ENCODE measurements at regions not wholly inside any gene's neighbourhood (a gene's known extent, or its start where the extent isn't known, plus 50 kb on each side); places are given as distances from the start of the nearest gene placed in this dataset.

DNA sequence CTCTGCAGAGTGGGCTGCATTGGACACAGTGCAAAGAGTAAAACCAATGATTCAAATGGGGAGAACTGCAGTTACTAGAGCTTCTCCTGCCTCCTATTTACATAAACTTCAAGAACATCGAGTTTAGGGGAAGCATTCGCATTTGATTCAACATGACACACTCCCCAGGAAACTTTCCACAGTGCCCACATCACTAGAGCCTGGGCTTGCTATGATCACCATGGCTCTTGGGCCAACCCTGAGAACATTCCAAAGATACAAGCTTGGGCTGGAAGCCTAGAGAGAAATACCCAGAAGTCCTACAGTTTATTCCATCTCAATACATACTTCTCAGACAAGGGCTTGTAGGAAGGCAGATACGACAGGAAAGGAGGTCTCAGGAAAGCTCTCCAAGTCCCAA, 337.9 kb downstream of the CD83 start:
- DNase-seq (ENCODE audit: low spot score) = no peak
- in situ Hi-C loops (cut with MboI; ENCODE audit: low pct_unique_long_range_greater_than_20kb, low sequenced_read_pairs, unreplicated experiment) = no loop called here
- TF ChIP-seq, protein P1, sequence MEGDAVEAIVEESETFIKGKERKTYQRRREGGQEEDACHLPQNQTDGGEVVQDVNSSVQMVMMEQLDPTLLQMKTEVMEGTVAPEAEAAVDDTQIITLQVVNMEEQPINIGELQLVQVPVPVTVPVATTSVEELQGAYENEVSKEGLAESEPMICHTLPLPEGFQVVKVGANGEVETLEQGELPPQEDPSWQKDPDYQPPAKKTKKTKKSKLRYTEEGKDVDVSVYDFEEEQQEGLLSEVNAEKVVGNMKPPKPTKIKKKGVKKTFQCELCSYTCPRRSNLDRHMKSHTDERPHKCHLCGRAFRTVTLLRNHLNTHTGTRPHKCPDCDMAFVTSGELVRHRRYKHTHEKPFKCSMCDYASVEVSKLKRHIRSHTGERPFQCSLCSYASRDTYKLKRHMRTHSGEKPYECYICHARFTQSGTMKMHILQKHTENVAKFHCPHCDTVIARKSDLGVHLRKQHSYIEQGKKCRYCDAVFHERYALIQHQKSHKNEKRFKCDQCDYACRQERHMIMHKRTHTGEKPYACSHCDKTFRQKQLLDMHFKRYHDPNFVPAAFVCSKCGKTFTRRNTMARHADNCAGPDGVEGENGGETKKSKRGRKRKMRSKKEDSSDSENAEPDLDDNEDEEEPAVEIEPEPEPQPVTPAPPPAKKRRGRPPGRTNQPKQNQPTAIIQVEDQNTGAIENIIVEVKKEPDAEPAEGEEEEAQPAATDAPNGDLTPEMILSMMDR (IDR thresholded peaks at IDR 0.05; ENCODE audit: extremely low read depth, insufficient read depth, missing control alignments) = no peak

DNA sequence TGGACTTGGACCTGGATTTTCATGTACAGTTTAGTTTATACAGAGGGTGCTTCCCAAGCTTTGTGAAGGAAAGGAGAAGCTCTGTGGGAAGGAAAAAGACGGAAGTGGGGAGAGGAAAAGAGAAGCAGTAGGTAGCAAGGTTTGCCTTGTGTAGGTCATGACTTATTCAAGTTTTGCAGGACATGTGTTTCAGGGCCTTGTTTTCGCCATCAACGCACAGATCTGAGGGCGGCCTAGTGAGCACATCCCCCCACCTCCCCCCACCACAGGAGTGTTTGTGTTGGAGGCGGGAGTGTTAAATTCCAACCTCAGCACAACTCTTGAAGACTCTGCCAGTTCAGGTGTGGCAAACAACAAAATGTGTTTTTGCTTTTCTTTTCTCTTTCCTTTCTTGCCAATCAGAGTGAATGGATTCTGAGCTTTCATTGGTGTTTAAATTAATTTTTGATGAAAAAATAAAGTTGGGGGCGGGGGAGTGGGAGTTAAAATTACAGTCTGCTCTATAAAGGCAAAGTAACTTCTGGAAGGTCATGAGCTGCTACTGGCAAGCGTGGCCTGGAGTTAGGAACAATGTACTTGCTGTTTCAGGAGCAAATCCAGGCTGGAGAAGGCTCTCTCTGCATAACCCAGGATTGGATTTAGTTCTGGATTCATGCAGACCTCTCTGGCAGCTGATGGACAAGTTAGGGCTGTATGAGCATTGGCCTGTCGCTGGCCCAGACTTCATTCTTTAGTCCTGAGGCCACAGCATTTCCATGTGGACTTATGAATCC, 338.5 kb downstream of the CD83 start:
- in situ Hi-C loops (cut with MboI; ENCODE audit: low pct_unique_long_range_greater_than_20kb, low sequenced_read_pairs, unreplicated experiment) = no loop called here
- TF ChIP-seq, protein P1 (IDR thresholded peaks at IDR 0.05; ENCODE audit: extremely low read depth, insufficient read depth, missing control alignments) = no peak
- no peak for DNase-seq (ENCODE audit: low spot score)

DNA sequence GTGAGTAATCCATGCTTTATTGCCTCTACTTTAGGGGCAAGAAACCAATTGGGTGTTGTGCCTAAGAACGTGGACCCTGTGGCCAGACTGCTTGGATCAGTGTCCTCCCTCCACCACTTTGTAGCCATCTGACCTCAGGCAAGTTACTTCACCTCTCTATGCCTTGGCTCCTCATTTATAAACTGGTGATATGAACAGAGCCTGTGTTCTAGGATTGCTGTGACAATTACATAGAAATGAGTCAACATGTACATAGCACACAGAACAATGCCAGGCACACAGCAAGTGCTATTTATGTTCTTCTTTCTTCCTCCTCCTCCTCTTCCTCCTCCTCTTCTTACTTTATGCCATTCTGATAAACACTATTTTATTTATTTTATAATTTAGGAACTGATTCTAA, 339.4 kb downstream of the CD83 start:
- DNase-seq (ENCODE audit: low spot score) = no peak
- in situ Hi-C loops (cut with MboI; ENCODE audit: low pct_unique_long_range_greater_than_20kb, low sequenced_read_pairs, unreplicated experiment) = no loop called here
- TF ChIP-seq, protein P1 (IDR thresholded peaks at IDR 0.05; ENCODE audit: extremely low read depth, insufficient read depth, missing control alignments) = no peak

DNA sequence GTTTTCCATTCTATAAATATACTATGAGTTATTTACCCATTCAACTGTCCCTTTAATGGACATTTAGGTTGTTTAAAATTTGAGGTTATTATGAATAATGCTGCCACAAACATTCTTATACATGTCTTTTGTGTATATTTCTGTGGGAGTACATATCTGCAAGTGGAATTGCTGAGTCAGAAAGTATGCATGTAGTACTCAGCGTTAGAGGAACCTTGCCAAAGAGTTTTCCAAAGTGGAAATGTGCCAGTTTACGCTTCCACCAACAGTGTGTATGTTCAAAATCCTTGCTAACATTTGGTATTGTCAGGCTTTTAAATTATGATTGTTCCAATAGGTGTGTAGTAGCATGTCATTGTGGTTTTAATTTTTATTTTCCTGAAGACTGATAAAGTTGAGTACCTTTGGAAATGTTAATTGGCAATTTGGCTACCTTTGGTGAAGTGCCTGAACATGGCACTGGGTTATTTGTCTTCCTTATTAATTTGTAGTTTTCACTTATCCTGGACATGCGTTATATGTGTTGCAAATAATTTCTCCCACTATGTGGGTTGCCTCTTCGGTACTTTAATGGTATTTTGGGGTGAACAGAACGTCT, 341.2 kb downstream of the CD83 start:
- in situ Hi-C loops (cut with MboI; ENCODE audit: low pct_unique_long_range_greater_than_20kb, low sequenced_read_pairs, unreplicated experiment) = no loop called here
- TF ChIP-seq, protein P1 (IDR thresholded peaks at IDR 0.05; ENCODE audit: extremely low read depth, insufficient read depth, missing control alignments) = no peak
- DNase-seq (ENCODE audit: low spot score) = no peak

DNA sequence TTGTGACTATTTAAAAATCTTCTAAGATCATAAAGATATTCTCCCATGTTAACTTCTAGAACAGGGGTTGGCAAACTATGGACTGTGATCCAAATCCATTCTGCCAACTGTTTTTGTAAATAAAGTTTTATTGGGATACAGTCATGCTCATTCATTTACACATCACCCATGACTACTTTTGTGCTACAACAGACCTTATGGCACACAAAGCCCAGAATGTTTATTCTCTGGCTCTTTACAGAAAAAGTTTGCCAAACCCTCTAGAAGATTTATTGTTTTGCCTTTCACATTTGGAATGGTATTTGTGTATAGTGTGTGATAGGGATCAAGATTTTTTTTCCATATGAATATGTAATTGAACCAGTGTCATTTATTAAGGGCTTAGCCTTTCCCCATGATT, 341.7 kb downstream of the CD83 start:
- TF ChIP-seq, protein P1 (IDR thresholded peaks at IDR 0.05; ENCODE audit: extremely low read depth, insufficient read depth, missing control alignments) = no peak
- in situ Hi-C loops (cut with MboI; ENCODE audit: low pct_unique_long_range_greater_than_20kb, low sequenced_read_pairs, unreplicated experiment) = no loop called here
- DNase-seq (ENCODE audit: low spot score) = no peak

DNA sequence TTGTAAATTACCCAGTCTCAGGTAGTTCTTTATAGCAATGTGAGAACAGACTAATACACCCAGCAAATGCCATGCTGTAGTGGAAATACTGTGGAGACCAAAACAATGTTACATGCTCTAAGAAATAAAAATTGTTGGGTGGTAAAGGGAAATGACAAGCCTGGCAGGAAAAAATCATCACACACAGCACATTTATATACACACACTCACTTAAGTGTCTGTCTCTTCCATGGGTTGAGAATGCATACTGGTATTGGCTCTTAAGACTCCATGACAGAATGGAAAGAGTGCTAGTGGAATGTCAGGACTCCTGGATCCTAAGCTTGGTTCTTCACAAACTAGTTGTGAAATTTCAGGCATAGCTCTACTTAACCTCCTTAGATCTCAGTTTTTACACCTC, 343.0 kb downstream of the CD83 start:
- DNase-seq (ENCODE audit: low spot score) = no peak
- in situ Hi-C loops (cut with MboI; ENCODE audit: low pct_unique_long_range_greater_than_20kb, low sequenced_read_pairs, unreplicated experiment) = no loop called here
- TF ChIP-seq, protein P1 (IDR thresholded peaks at IDR 0.05; ENCODE audit: extremely low read depth, insufficient read depth, missing control alignments) = no peak

Data from GM13977 (cell line).